GM19438 (cell line): ENCODE measurements at regions not wholly inside any gene's neighbourhood (a gene's known extent, or its start where the extent isn't known, plus 50 kb on each side); places are given as distances from the start of the nearest gene placed in this dataset.

ENCODE experiments used
- ATAC-seq: cut with Tn5 transposase; IDR thresholded peaks from one replicate; pipeline ENCODE4 v1.9.1; 2021; ENCODE audit warnings: low read depth; ENCODE audit not compliant: unreplicated experiment

GRCh38 chr10:29767968-29768367 is 133.2 kb upstream of the SVIL start:
- no peak for ATAC-seq

GRCh38 chr10:29766753-29767152 is 132.0 kb upstream of the SVIL start:
- no peak for ATAC-seq

- no peak for ATAC-seq
These were observed 130.6 kb upstream of the SVIL start for GRCh38 chr10:29765330-29765729.

- ATAC-seq: no peak
These were observed 128.6 kb upstream of the SVIL start for GRCh38 chr10:29763396-29763795.

- no peak for ATAC-seq
These were observed 127.1 kb upstream of the SVIL start for GRCh38 chr10:29761916-29762315.

GRCh38 chr10:29760138-29760900 is 125.5 kb upstream of the SVIL start:
- ATAC-seq: no peak

- no peak for ATAC-seq
These were observed 123.0 kb upstream of the SVIL start for GRCh38 chr10:29757551-29758297.

GRCh38 chr10:29756451-29756850 is 121.7 kb upstream of the SVIL start:
- ATAC-seq: no peak

- no peak for ATAC-seq
These were observed 118.5 kb upstream of the SVIL start for GRCh38 chr10:29753283-29753682.

GRCh38 chr10:29751684-29752083 is 116.9 kb upstream of the SVIL start:
- no peak for ATAC-seq

GRCh38 chr10:29751240-29751639 is 116.5 kb upstream of the SVIL start:
- no peak for ATAC-seq

GRCh38 chr10:29749150-29749549 is 114.4 kb upstream of the SVIL start:
- no peak for ATAC-seq

- ATAC-seq: no peak
These were observed 113.4 kb upstream of the SVIL start for GRCh38 chr10:29748109-29748650.

- ATAC-seq: no peak
These were observed 111.5 kb upstream of the SVIL start for GRCh38 chr10:29746080-29746797.

- ATAC-seq: no peak
These were observed 106.3 kb upstream of the SVIL start for GRCh38 chr10:29740981-29741545.

GRCh38 chr10:29738341-29738740 is 103.6 kb upstream of the SVIL start:
- ATAC-seq: no peak

GRCh38 chr10:29737074-29737593 is 102.4 kb upstream of the SVIL start:
- no peak for ATAC-seq

GRCh38 chr10:29736366-29737073 is 101.7 kb upstream of the SVIL start:
- no peak for ATAC-seq

- peak; percentile 83 for ATAC-seq
These were observed 101.0 kb upstream of the SVIL start for GRCh38 chr10:29735628-29736365.
